Colonic mucosa (tissue), 4 donors: ENCODE measurements at regions not wholly inside any gene's neighbourhood (a gene's known extent, or its start where the extent isn't known, plus 50 kb on each side); places are given as distances from the start of the nearest gene placed in this dataset.

ENCODE experiments used
- DNase-seq: peaks from one replicate; pipeline ENCODE4 v3.0.0-alpha.2; 2020
- H3K27ac ChIP-seq: fragments of 200-600 bp; one replicate; pipeline ENCODE4 v1.8.0; 2021
- H3K27me3 ChIP-seq: fragments of 200-600 bp; one replicate; pipeline ENCODE4 v1.8.0; 2021
- H3K36me3 ChIP-seq: fragments of 200-600 bp; one replicate; pipeline ENCODE4 v1.8.0; 2021
- H3K4me1 ChIP-seq: fragments of 200-600 bp; one replicate; pipeline ENCODE4 v1.8.0; 2021; ENCODE audit warnings: mild to moderate bottlenecking
- H3K4me3 ChIP-seq: fragments of 200-600 bp; one replicate; pipeline ENCODE4 v1.8.0; 2021
- H3K9ac ChIP-seq, 2 donors: one replicate each; pipeline ENCODE4 v1.7.0; 2013; ENCODE audit warnings: control low read depth in 2 of 2, low read depth in 2 of 2, low read length in 2 of 2
- H3K9me3 ChIP-seq: fragments of 200-600 bp; one replicate; pipeline ENCODE4 v1.8.0; 2021
- intact Hi-C: fragments of 100-400 bp; cut with DNase I; formaldehyde crosslinking; loops from one replicate; pipeline ENCODE4 v1.14.1; 2022
- TF ChIP-seq, protein P1 (sequence below): fragments of 200-600 bp; IDR thresholded peaks from one replicate; pipeline ENCODE4 v1.8.0; 2022; ENCODE audit warnings: antibody characterized with exemption, mild to moderate bottlenecking
- donor health status: healthy.
- donor health status: DM: no; HTN: no; CAD: no.
- donor health status: DM: no; HTN: no; CAD: no.

DNA sequence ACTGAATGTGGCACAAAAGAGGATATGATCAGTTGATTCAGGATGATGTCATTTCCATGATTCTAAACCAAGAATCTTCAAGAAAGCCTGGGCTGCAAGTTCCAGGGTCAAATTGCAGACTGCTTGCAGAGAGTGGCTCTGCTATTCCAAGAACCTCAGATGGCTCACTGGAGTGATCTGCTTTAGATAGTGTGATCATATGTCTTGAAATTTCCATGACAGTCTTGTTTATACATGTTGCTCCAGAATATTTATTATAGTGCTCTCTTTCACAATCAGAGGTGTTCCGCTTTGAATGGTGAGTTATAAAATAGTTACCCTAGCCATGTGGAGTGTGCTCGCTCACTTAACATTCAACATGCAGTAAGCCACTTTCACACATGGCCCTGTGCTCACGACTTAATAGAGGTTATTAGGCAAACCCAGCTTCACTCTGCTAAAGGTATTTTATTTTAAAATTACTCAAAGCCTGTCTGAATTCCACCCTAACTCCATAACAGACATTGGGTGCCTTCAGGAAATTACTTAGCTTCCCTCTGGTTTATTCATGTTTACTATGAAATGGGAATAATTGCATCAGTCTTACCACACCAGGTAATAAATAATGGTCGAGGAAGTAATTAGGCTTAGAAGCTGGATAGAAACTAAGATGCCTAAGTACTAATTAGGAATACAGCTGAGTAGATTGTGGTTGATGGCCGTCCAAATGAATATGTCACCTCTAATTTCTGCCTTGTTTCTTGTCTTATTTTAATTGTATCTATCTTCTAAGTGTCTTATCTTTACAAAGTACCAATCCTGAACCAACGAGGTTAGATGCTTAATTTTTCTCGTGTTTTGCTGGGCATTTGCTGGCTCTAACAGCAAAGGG lies 187.9 kb downstream of the ETS1 start:
- Histone ChIP-seq H3K27me3 (no peaks in the 10 kb centered on the region), H3K36me3 (no peaks in the 10 kb centered on the region), H3K9me3 (no peaks in the 10 kb centered on the region), H3K4me3 (no peak overlapping the region), H3K9ac (no peak overlapping the region), H3K4me1 (no peaks in the 10 kb centered on the region), H3K27ac (no peak overlapping the region)
- intact Hi-C loops = no loop called here
- no peak for DNase-seq
- TF ChIP-seq, protein P1, sequence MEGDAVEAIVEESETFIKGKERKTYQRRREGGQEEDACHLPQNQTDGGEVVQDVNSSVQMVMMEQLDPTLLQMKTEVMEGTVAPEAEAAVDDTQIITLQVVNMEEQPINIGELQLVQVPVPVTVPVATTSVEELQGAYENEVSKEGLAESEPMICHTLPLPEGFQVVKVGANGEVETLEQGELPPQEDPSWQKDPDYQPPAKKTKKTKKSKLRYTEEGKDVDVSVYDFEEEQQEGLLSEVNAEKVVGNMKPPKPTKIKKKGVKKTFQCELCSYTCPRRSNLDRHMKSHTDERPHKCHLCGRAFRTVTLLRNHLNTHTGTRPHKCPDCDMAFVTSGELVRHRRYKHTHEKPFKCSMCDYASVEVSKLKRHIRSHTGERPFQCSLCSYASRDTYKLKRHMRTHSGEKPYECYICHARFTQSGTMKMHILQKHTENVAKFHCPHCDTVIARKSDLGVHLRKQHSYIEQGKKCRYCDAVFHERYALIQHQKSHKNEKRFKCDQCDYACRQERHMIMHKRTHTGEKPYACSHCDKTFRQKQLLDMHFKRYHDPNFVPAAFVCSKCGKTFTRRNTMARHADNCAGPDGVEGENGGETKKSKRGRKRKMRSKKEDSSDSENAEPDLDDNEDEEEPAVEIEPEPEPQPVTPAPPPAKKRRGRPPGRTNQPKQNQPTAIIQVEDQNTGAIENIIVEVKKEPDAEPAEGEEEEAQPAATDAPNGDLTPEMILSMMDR = no peak

DNA sequence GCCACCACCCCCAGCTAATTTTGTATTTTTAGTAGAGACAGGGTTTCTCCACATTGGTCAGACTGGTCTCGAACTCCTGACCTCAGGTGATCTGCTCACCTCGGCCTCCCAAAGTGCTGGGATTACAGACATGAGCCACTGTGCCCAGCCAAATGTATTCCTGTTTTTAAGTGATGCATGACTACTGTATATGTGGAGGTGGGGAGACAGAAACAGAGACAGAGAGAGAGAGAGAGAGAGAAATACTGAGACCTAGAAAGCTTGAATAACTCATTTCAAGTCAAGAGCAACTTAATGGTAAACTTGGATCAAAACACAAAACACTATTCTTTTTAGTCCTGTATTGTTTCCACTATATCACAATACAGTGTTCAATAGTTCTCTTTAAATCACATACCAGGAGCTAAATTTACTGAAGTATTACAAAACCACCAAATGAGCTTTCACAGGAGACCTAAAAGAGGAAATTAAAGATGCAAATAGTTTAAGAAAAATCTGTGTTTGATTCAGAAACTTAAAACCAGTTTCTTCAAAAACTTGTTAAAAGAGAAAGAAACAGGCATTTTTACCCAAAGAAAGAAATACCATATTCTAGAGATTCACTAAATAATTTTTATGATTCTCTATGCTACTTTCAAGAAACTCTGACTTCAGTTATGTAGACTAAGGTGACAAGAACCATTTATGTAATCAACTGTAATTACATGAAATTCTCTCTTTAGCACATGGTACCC lies 188.7 kb downstream of the ETS1 start:
- H3K9ac ChIP-seq = no peak overlapping the region
- no peaks in the 10 kb centered on the region for H3K9me3 ChIP-seq
- H3K4me1 ChIP-seq = no peaks in the 10 kb centered on the region
- intact Hi-C loops = no loop called here
- no peak overlapping the region for H3K4me3 ChIP-seq
- DNase-seq = no peak
- H3K36me3 ChIP-seq = no peaks in the 10 kb centered on the region
- no peak overlapping the region for H3K27ac ChIP-seq
- no peaks in the 10 kb centered on the region for H3K27me3 ChIP-seq
- TF ChIP-seq, protein P1 = no peak

- Histone ChIP-seq H3K36me3 (no peaks in the 10 kb centered on the region), H3K27ac (no peak overlapping the region), H3K27me3 (no peaks in the 10 kb centered on the region), H3K4me1 (no peaks in the 10 kb centered on the region), H3K9ac (no peak overlapping the region), H3K4me3 (no peak overlapping the region), H3K9me3 (no peaks in the 10 kb centered on the region)
- intact Hi-C loops = no loop called here
- DNase-seq = no peak
- TF ChIP-seq, protein P1 = no peak
Observed at GRCh38 chr11:128397362-128397761, 190.0 kb downstream of the ETS1 start.

DNA sequence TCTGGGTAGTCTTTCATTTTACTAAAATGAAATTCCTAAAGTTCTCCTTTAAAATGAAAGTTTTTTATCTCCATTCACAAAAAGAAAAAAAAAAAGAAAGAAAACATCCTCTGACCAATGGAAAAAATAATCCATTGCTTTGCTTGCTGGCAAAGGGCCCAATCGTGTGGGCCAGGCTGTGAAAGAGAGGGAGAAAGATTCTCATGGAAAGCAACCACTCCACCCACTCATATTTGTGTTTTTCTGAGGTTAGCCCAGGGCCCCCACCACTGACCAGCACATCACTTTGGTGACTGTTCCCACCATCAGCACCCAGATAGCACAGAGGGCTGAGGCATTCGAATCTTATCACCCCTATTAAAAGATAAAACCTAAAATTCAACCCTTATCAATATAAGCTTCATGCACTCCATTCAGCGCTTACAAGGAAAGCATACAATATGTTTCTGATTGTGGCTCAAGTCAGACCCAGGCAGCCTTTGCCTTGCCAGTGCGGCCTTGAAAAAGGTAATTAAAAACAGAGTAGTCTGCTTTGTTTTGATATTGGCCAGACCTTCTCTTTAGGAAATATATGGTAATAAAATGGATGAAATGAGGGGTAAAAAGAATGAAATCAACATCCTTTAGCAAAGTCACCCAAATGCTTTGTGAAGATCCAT lies 192.8 kb downstream of the ETS1 start:
- H3K9ac ChIP-seq = no peak overlapping the region
- H3K4me1 ChIP-seq = no peaks in the 10 kb centered on the region
- no peak overlapping the region for H3K4me3 ChIP-seq
- H3K36me3 ChIP-seq = no peaks in the 10 kb centered on the region
- no peak for DNase-seq
- no peaks in the 10 kb centered on the region for H3K27me3 ChIP-seq
- intact Hi-C loops = no loop called here
- H3K27ac ChIP-seq = no peak overlapping the region
- TF ChIP-seq, protein P1 = no peak
- H3K9me3 ChIP-seq = no peaks in the 10 kb centered on the region

DNA sequence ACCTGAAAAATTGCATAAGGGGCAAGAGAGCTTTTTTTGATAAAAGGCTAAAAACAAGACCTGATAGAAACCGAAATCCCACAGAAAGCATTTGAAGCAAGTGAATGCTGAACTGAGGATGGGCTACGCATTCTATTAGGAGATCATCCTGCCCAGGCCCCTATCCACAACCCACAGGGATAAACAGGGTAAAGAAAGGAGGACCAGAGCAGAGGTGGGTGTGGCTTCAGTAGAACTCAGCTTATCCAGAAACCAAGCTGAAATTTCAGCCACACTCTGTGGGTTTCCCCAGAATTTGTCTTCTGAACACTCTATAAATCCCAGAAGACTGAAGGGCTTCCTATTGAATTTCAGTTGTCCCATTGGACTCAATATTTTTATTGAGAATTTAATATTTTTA lies 195.1 kb downstream of the ETS1 start:
- peaks cover 6% of the 10 kb centered on the region for H3K4me1 ChIP-seq
- H3K36me3 ChIP-seq = no peaks in the 10 kb centered on the region
- H3K27me3 ChIP-seq = no peaks in the 10 kb centered on the region
- H3K27ac ChIP-seq = no peak overlapping the region
- H3K4me3 ChIP-seq = no peak overlapping the region
- H3K9ac ChIP-seq = no peak overlapping the region
- DNase-seq = no peak
- TF ChIP-seq, protein P1 = no peak
- H3K9me3 ChIP-seq = no peaks in the 10 kb centered on the region
- intact Hi-C loops = no loop called here
